Smooth muscle cell (in vitro differentiated cells): ENCODE measurements at regions not wholly inside any gene's neighbourhood (a gene's known extent, or its start where the extent isn't known, plus 50 kb on each side); places are given as distances from the start of the nearest gene placed in this dataset.
"Not testable (repeated sequence)": the region's sequence is repeated elsewhere in the genome, so short reads cannot be mapped to it uniquely, and the experiment has no call there.

Experiments
- DNase-seq: peaks from one replicate; lab custom pipeline; 2025; ENCODE audit not compliant: unreplicated experiment; lab: John Stamatoyannopoulos, UW
- H2AFZ ChIP-seq: fragments of 200-600 bp; sonication (generic); 2 replicates; pipeline ENCODE4 v1.6.0; 2016; ENCODE audit warnings: antibody characterized with exemption, low read depth, mild to moderate bottlenecking
- H3F3A ChIP-seq: fragments of 200-600 bp; sonication (generic); 2 replicates; pipeline ENCODE4 v1.6.0; 2017; ENCODE audit warnings: antibody characterized with exemption, low read depth
- H3K27ac ChIP-seq: fragments of 200-600 bp; sonication (generic); 2 replicates; pipeline ENCODE4 v1.5.1; 2016; ENCODE audit warnings: low read depth, mild to moderate bottlenecking
- H3K27me3 ChIP-seq: fragments of 200-600 bp; sonication (generic); 2 replicates; pipeline ENCODE4 v1.6.1; 2016; ENCODE audit warnings: low read depth, mild to moderate bottlenecking
- H3K36me3 ChIP-seq: fragments of 200-600 bp; sonication (generic); 2 replicates; pipeline ENCODE4 v1.5.1; 2016; ENCODE audit warnings: low read depth
- H3K4me1 ChIP-seq: fragments of 200-600 bp; sonication (generic); 2 replicates; pipeline ENCODE4 v1.5.1; 2016; ENCODE audit warnings: low read depth
- H3K4me2 ChIP-seq: fragments of 200-600 bp; sonication (generic); 2 replicates; pipeline ENCODE4 v1.6.0; 2016; ENCODE audit warnings: mild to moderate bottlenecking
- H3K4me3 ChIP-seq: fragments of 200-600 bp; sonication (generic); 2 replicates; pipeline ENCODE4 v1.5.1; 2016; ENCODE audit warnings: mild to moderate bottlenecking
- H3K79me2 ChIP-seq: fragments of 200-600 bp; sonication (generic); 2 replicates; pipeline ENCODE4 v1.6.0; 2016; ENCODE audit warnings: low read depth, mild to moderate bottlenecking
- H3K9ac ChIP-seq: fragments of 200-600 bp; sonication (generic); 2 replicates; pipeline ENCODE4 v1.6.0; 2016; ENCODE audit warnings: low read depth
- H3K9me3 ChIP-seq: fragments of 200-600 bp; sonication (generic); replicated peaks from 2 replicates; pipeline ENCODE4 v1.5.1; 2016; ENCODE audit warnings: low read depth
- H4K20me1 ChIP-seq: fragments of 200-600 bp; sonication (generic); 2 replicates; pipeline ENCODE4 v1.6.0; 2016; ENCODE audit warnings: low read depth
- WGBS: methylation state at CpG from one replicate; pipeline ENCODE4 v1.1.7; 2016; ENCODE audit warnings: low lambda C conversion rate; 5-methylcytosine and 5-hydroxymethylcytosine counted together
- TF ChIP-seq, protein P1 (sequence below): fragments of 200-600 bp; sonication (generic); IDR thresholded peaks from 2 replicates; pipeline ENCODE4 v1.5.1; 2017; ENCODE audit warnings: borderline replicate concordance, mild to moderate bottlenecking, antibody characterized with exemption; ENCODE audit not compliant: insufficient read depth, poor library complexity, severe bottlenecking

DNA sequence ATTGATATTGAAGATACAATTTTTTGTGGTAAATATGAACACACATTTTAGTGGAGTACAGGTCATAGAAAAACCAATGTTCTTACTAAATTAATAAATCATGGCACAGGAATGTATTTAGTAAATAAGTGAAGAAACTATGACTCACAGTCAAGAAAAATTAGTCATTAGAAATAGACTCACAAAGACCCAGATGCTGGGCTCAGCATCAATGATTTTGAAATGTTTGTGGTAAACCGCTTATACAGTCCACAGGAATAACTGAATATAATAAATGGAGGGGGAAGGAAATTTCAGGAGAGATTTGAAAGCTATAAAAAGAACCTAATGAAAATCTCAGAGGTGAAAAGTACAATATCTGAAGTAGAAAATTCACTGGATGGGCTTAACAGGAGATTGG lies 138.3 kb upstream of the ADCY1 start:
- Histone ChIP-seq H3K27me3 (peaks cover 4% of the 10 kb centered on the region), H3K4me2 (no peak overlapping the region), H3K27ac (no peak overlapping the region), H3K9ac (no peak overlapping the region), H2AFZ (no peak overlapping the region), H3K36me3 (no peaks in the 10 kb centered on the region), H3K4me1 (no peaks in the 10 kb centered on the region), H3K79me2 (no peaks in the 10 kb centered on the region), H4K20me1 (no peaks in the 10 kb centered on the region), H3K9me3 (no peaks in the 10 kb centered on the region), H3F3A (no peaks in the 10 kb centered on the region), H3K4me3 (no peak overlapping the region)
- no peak for DNase-seq
- TF ChIP-seq, protein P1, sequence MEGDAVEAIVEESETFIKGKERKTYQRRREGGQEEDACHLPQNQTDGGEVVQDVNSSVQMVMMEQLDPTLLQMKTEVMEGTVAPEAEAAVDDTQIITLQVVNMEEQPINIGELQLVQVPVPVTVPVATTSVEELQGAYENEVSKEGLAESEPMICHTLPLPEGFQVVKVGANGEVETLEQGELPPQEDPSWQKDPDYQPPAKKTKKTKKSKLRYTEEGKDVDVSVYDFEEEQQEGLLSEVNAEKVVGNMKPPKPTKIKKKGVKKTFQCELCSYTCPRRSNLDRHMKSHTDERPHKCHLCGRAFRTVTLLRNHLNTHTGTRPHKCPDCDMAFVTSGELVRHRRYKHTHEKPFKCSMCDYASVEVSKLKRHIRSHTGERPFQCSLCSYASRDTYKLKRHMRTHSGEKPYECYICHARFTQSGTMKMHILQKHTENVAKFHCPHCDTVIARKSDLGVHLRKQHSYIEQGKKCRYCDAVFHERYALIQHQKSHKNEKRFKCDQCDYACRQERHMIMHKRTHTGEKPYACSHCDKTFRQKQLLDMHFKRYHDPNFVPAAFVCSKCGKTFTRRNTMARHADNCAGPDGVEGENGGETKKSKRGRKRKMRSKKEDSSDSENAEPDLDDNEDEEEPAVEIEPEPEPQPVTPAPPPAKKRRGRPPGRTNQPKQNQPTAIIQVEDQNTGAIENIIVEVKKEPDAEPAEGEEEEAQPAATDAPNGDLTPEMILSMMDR: no peak
- 71% methylated on average over 1 of the region's 1 CpG for WGBS

DNA sequence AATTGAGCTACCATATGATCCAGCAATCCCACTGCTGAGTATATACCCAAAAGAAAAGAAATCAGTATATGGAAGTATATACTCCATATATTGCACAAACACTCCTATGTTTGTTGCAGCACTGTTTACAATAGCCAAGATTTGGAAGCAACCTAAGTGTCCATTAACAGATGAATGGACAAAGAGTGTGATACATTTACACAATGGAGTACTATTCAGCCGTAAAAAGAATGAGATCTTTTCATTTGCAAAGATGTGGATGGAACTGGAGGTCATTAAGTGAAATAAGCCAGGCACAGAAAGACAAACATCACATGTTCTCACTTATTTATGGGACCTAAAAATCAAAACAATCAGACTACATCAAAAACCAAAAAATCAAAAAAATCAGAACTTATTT lies 133.4 kb upstream of the ADCY1 start:
- H3F3A ChIP-seq, H2AFZ ChIP-seq, H3K4me1 ChIP-seq, H3K4me2 ChIP-seq, H3K4me3 ChIP-seq, H3K9me3 ChIP-seq, H3K36me3 ChIP-seq, DNase-seq, H3K27ac ChIP-seq, H3K27me3 ChIP-seq, H4K20me1 ChIP-seq, H3K79me2 ChIP-seq, H3K9ac ChIP-seq: not testable (repeated sequence)
- 82% methylated on average over 1 of the region's 1 CpG for WGBS

GRCh38 chr7:45443263-45443662 lies 130.9 kb upstream of the ADCY1 start:
- Histone ChIP-seq H3K4me2 (no peak overlapping the region), H3K36me3 (no peaks in the 10 kb centered on the region), H3K79me2 (no peaks in the 10 kb centered on the region), H2AFZ (no peak overlapping the region), H3K4me3 (no peak overlapping the region), H3K4me1 (no peaks in the 10 kb centered on the region), H3K27ac (no peak overlapping the region), H3K9me3 (no peaks in the 10 kb centered on the region), H3K27me3 (peaks cover 4% of the 10 kb centered on the region), H3F3A (no peaks in the 10 kb centered on the region), H3K9ac (no peak overlapping the region), H4K20me1 (no peaks in the 10 kb centered on the region)
- no peak for DNase-seq
- TF ChIP-seq, protein P1: no peak
- 90% methylated on average over 1 of the region's 1 CpG for WGBS

GRCh38 chr7:45446195-45446944 lies 127.8 kb upstream of the ADCY1 start:
- H3K9me3 ChIP-seq: no peaks in the 10 kb centered on the region
- DNase-seq: no peak
- H3K27me3 ChIP-seq: peaks cover 3% of the 10 kb centered on the region
- 89% methylated on average over 2 of the region's 2 CpGs for WGBS
- no peak overlapping the region for H3K4me3 ChIP-seq
- H3K27ac ChIP-seq: no peak overlapping the region
- no peaks in the 10 kb centered on the region for H3K79me2 ChIP-seq
- no peaks in the 10 kb centered on the region for H4K20me1 ChIP-seq
- no peak overlapping the region for H2AFZ ChIP-seq
- no peaks in the 10 kb centered on the region for H3K36me3 ChIP-seq
- no peaks in the 10 kb centered on the region for H3F3A ChIP-seq
- H3K4me1 ChIP-seq: no peaks in the 10 kb centered on the region
- H3K4me2 ChIP-seq: no peak overlapping the region
- TF ChIP-seq, protein P1: no peak
- no peak overlapping the region for H3K9ac ChIP-seq
